GM12878 (cell line): ENCODE measurements at regions not wholly inside any gene's neighbourhood (a gene's known extent, or its start where the extent isn't known, plus 50 kb on each side); places are given as distances from the start of the nearest gene placed in this dataset.

Source experiments
- ATAC-seq: fragments of 200-7000 bp; cut with Tn5 transposase; 3 replicates; pipeline ENCODE4 v1.9.1; 2020; ENCODE audit warnings: mild to moderate bottlenecking, moderate library complexity
- BruUV-seq: library from RNA; stranded (reverse); fragments of 400-500 nt; replicated peaks from 2 replicates; lab custom pipeline; 2021; lab: Mats Ljungman, UMichigan
- CTCF ChIA-PET: fragments of 300-600 bp; sonication (Branson Sonifier 250); formaldehyde crosslinking; extraction: SDS; loops from one replicate; lab custom pipeline; 2021; ENCODE audit warnings: inconsistent platforms; lab: Yijun Ruan, JAX
- POLR2A ChIA-PET: fragments of 350-600 bp; formaldehyde crosslinking; extraction: SDS; loops from one replicate; lab custom pipeline; 2021; ENCODE audit warnings: inconsistent platforms; lab: Charles Lee
- RAD21 ChIA-PET: fragments of 300-600 bp; sonication (Branson Sonifier 250); formaldehyde crosslinking; loops from one replicate; lab custom pipeline; 2023; ENCODE audit warnings: antibody characterized with exemption; ENCODE audit not compliant: unreplicated experiment; lab: Charles Lee
- SMC1A ChIA-PET: fragments of 300-600 bp; sonication (Branson Sonifier 250); formaldehyde crosslinking; loops from one replicate; lab custom pipeline; 2023; ENCODE audit not compliant: unreplicated experiment, uncharacterized antibody; lab: Charles Lee
- DNase-seq: peaks from one replicate; pipeline ENCODE4 v3.0.0-alpha.2; 2011; ENCODE audit warnings: low read depth, low spot score
- FAIRE-seq: peaks from 3 replicates; lab custom pipeline; 2011; peaks lifted over from hg19 to GRCh38; lab: Jason Lieb, UNC
- H2AFZ ChIP-seq: 2 replicates; pipeline ENCODE4 v1.6.0; 2011; ENCODE audit warnings: low read depth, low read length, control low read depth; ENCODE audit not compliant: control insufficient read depth
- H3K27ac ChIP-seq: 2 replicates; pipeline ENCODE4 v1.5.1; 2011; ENCODE audit warnings: control low read depth; ENCODE audit not compliant: control insufficient read depth, insufficient read depth
- H3K27me3 ChIP-seq, 2 experiments: replicated peaks in 1 of 2; 2 replicates each; pipeline versions ENCODE4 v1.6.0 to v1.6.1; 2011; ENCODE audit warnings: low read length in 1 of 2; ENCODE audit not compliant: control insufficient read depth in 2 of 2, insufficient read depth in 2 of 2
- H3K36me3 ChIP-seq, 2 experiments: 2 replicates each; pipeline ENCODE4 v1.5.1; 2011; ENCODE audit warnings: low read length in 1 of 2; ENCODE audit not compliant: control insufficient read depth in 2 of 2, insufficient read depth in 2 of 2
- H3K4me1 ChIP-seq: 2 replicates; pipeline ENCODE4 v1.6.1; 2011; ENCODE audit warnings: mild to moderate bottlenecking, low read length, moderate library complexity, mixed read lengths; ENCODE audit not compliant: control insufficient read depth, insufficient read depth
- H3K4me2 ChIP-seq: 2 replicates; pipeline ENCODE4 v1.6.0; 2011; ENCODE audit warnings: control low read depth; ENCODE audit not compliant: control insufficient read depth, insufficient read depth
- H3K4me3 ChIP-seq: fragments of 200-600 bp; sonication (generic); 2 replicates; pipeline ENCODE4 v1.5.1; 2016
- H3K79me2 ChIP-seq: 2 replicates; pipeline ENCODE4 v1.6.0; 2011; ENCODE audit warnings: low read length; ENCODE audit not compliant: control insufficient read depth, insufficient read depth
- H3K9ac ChIP-seq: 2 replicates; pipeline ENCODE4 v1.8.0; 2011; ENCODE audit warnings: low read length, control low read depth, mixed read lengths; ENCODE audit not compliant: control insufficient read depth, insufficient read depth
- H3K9me3 ChIP-seq: replicated peaks from 3 replicates; pipeline ENCODE4 v1.5.1; 2011; ENCODE audit warnings: mild to moderate bottlenecking, low read length; ENCODE audit not compliant: control insufficient read depth, insufficient read depth
- H4K20me1 ChIP-seq: 2 replicates; pipeline ENCODE4 v1.6.0; 2011; ENCODE audit not compliant: control insufficient read depth, insufficient read depth
- HDAC2 ChIP-seq: fragments of 200-600 bp; sonication (generic); IDR thresholded peaks from 2 replicates; pipeline ENCODE4 v1.6.1; 2017
- IKZF1 ChIP-seq: fragments of 450-650 bp; conservative IDR thresholded peaks from 2 replicates; pipeline ENCODE4 v1.6.1; 2017; ENCODE audit warnings: antibody characterized with exemption, mild to moderate bottlenecking
- MEF2A ChIP-seq: IDR thresholded peaks from 2 replicates; pipeline ENCODE4 v1.6.1; 2011; ENCODE audit warnings: low read depth, mild to moderate bottlenecking, low read length, moderate library complexity; ENCODE audit not compliant: insufficient read depth
- MYC ChIP-seq: IDR thresholded peaks from 2 replicates; pipeline ENCODE4 v1.6.1; 2011; ENCODE audit warnings: mild to moderate bottlenecking, low read length, moderate library complexity, inconsistent platforms; ENCODE audit not compliant: insufficient read depth, insufficient replicate concordance, insufficient read length, severe bottlenecking
- NBN ChIP-seq: fragments of 450-650 bp; IDR thresholded peaks from 2 replicates; pipeline ENCODE4 v1.6.1; 2016
- POLR2AphosphoS5 ChIP-seq: IDR thresholded peaks from 2 replicates; pipeline ENCODE4 v1.6.1; 2011; ENCODE audit warnings: mild to moderate bottlenecking, low read length, inconsistent platforms
- TARDBP ChIP-seq: IDR thresholded peaks from 2 replicates; pipeline ENCODE4 v1.6.1; 2016; ENCODE audit warnings: borderline replicate concordance
- WGBS: methylation state at CpG from one replicate; pipeline ENCODE4 v1.1.6; 2016; ENCODE audit warnings: low lambda C conversion rate; ENCODE audit not compliant: insufficient replicate concordance, insufficient coverage; ENCODE audit errors: missing lambda C conversion rate; 5-methylcytosine and 5-hydroxymethylcytosine counted together
- in situ Hi-C: fragments of 300-500 bp; cut with MboI; formaldehyde crosslinking; loops from 9 replicates; pipeline ENCODE4 v1.14.3; 2018; ENCODE audit warnings: mixed read lengths
- intact Hi-C: fragments of 100-400 bp; cut with micrococcal nuclease; formaldehyde crosslinking; loops from one replicate; pipeline ENCODE4 v1.14.2; 2022; ENCODE audit not compliant: unreplicated experiment
- TF ChIP-seq, protein P1 (sequence below): fragments of 450-650 bp; IDR thresholded peaks from 2 replicates; pipeline ENCODE4 v1.6.1; 2017; ENCODE audit warnings: borderline replicate concordance
- TF ChIP-seq, protein P2 (sequence below): IDR thresholded peaks from 2 replicates; pipeline ENCODE4 v1.6.1; 2012; ENCODE audit warnings: low read depth, low read length, improper control_type of control experiment

DNA sequence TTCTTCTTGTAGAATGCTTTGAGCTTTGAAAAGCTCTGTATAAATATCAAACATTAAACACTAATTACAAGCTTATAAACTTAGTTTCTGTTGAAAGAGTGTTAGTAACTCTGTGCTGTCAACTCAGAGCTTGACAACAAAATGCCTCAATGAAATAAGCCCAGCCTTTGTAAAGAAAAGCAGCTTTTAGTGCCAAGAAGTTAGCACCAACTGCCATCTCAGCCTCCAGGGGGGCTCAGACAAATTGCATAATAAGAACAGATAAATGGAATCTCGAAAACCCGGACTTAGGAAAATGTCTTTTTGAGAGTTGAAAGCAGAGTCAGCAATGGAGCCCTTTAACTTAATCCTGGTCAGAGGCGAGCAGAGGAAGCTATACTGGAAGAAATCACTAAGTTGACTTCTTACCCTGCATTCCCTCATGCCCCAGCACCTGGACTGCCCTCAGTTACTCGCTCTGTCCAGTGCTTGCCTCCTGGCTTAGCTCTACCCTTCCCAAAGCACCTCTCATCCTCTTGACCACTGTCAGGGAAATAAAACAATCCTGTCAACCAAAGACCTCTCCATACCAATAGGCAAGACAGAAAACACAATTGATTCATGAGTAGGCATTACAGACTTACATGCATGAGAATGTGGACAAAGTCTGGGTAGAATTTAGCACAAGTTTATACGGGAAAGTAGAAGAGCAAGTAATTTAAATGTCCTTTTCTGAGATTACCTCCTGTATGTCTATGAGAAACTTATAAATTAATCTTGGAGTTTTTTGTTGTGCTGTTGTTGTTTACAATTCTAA is 352.7 kb downstream of the ZNF608 start:
- FAIRE-seq (no peak), DNase-seq (no peak)
- WGBS, result 33% methylated on average over 5 of the region's 5 CpGs
- Histone ChIP-seq H3K9ac (no peak overlapping the region), H3K4me3 (no peak overlapping the region), H3K4me2 (no peak overlapping the region), H4K20me1 (no peaks in the 10 kb centered on the region), H3K79me2 (no peaks in the 10 kb centered on the region)
- RAD21 ChIA-PET, result no interaction called here
- CTCF ChIA-PET, result no interaction called here
- POLR2A ChIA-PET, result no interaction called here
- BruUV-seq, result no TSS peak
- TF ChIP-seq IKZF1 (no peak), POLR2AphosphoS5 (no peak), MEF2A (no peak), MYC (no peak), NBN (no peak), TARDBP (no peak), HDAC2 (no peak)
- TF ChIP-seq, protein P1, sequence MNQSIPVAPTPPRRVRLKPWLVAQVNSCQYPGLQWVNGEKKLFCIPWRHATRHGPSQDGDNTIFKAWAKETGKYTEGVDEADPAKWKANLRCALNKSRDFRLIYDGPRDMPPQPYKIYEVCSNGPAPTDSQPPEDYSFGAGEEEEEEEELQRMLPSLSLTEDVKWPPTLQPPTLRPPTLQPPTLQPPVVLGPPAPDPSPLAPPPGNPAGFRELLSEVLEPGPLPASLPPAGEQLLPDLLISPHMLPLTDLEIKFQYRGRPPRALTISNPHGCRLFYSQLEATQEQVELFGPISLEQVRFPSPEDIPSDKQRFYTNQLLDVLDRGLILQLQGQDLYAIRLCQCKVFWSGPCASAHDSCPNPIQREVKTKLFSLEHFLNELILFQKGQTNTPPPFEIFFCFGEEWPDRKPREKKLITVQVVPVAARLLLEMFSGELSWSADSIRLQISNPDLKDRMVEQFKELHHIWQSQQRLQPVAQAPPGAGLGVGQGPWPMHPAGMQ, result no peak
- TF ChIP-seq, protein P2, sequence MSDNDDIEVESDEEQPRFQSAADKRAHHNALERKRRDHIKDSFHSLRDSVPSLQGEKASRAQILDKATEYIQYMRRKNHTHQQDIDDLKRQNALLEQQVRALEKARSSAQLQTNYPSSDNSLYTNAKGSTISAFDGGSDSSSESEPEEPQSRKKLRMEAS, result no peak
- TF ChIP-seq, all 136 proteins: peak for 0
- Histone ChIP-seq H3K9me3 (peaks cover 4% of the 10 kb centered on the region; the same call in 2 of the 3 replicates), H3K27me3 (no peaks in the 10 kb centered on the region; a peak in 1 of 4 replicates), H3K36me3 (no peaks in the 10 kb centered on the region), H2AFZ (no peak overlapping the region), H3K27ac (no peak overlapping the region), H3K4me1 (no peaks in the 10 kb centered on the region)
- in situ Hi-C loops, result no loop called here
- intact Hi-C loops, result no loop called here
- no peak for ATAC-seq
- SMC1A ChIA-PET, result no interaction called here
